NCI-H510A treated with DMSO at 0.1 percent for 48 hours (cell line): ENCODE measurements at regions not wholly inside any gene's neighbourhood (a gene's known extent, or its start where the extent isn't known, plus 50 kb on each side); places are given as distances from the start of the nearest gene placed in this dataset.

Experiments
- DNase-seq: peaks from one replicate; lab custom pipeline; 2025; lab: John Stamatoyannopoulos, UW

DNA sequence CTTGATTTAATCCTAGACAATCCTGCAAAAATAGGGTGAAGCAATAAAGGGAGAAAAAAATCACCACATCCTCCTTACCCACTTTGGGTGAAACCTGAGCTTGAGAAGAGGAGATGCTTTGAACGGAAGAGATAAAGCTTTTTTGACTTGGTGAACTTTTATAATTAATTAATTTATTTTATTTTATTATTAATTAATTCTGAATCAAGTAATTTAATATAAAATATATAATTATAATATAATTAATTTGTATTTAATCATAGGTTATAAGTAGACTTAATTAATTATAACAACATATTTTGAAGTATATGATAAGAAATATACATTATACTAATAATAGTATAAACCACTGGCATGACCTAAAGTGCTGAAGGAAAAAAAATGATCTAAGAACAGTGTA lies 2164.8 kb downstream of the LRRC4C start:
- no peak for DNase-seq

DNA sequence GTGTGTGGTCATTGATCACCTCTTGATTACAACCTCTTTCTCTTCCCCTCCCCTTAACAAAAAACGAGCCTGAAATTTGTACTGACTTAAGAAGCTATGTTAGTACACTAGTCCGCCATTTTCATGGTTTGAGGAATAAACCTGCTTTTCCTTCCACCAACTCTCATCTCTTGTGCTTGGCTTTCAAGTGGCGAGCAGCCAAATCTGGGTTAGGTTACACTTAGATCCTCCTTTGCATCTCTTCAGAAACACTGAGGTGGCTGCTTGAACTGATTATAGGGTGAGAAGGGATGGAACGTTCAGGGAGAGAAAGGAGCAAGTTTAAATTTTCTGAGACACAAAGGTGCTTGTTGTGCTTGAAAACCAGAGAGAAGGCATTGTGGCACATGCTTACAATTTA lies 2171.4 kb downstream of the LRRC4C start:
- no peak for DNase-seq

DNA sequence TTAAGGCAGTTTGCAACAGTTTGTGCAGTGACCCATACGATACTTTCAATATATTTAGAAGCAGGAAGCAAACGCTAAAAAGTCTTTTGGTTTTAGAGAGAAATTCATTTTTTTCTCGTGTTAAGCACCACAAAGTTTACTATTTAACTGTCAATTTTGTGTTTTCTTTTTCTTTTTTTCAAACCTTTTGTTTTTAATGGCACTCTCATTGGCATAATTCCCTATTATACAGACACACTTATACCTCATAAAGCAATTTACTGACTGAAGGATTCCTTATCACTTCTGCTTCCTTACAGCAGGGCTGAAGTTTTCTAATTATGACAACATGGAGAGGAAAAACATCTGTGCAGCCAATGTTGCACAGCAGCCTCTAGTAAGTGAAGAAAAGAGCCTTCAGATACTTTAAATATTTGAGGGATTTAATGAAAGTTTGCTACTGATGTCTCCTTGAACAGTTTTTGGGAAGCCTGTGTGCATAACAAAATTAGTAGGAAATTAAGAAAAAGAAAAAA lies 2191.2 kb downstream of the LRRC4C start:
- no peak for DNase-seq

DNA sequence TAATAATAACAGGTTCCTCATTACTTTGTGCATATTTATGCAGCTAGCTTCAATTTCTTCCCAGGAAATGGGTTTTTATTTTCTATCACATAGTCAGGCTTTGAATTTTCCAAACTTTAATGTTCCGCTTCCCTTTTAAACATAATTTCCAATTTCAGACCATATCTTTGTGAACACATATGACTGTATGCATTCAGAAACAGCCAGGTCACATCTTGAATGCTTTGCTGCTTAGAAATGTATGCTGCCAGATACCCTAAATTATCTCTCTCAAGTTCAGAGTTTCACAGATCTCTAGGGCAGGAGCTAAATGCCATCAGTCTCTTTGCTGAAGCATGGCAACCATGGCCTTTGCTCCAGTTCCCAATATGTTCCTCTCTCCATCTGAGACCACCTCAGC lies 2203.8 kb downstream of the LRRC4C start:
- DNase-seq, result no peak

DNA sequence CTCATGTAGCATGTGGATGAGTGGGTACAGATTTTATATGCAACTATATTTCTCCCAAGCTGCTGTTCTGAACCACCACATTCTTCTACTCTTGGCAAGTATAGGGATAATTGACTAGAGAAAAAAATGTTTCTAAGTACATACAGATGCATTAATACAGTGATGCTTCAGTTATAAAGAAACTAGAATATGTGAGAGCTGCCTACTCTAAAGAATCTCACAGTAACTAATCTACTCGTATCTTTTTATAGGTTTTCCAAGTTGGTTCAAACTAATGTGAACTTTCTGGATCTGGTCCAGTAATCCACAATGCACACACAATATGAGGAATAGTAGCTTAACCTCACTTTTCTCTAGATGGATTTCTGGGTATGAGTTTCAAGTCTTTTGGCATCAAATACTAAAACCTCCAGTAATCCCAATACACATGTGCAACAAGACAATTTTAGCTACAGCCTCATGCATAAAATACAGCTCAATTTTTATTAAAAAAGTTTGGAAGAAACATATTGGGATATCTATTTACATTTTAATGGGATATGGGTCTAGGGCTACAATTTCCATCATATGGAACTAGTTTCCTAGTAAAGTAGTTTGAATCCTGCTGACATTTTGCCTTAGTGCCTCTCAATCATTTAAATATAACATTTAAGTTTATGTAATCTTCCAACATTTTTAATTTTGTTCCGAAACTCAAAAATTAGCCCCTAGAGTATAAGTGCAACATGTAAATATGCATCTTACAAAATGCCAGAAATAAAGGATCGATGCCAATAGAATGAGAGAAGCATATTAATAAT lies 2209.7 kb downstream of the LRRC4C start:
- DNase-seq, result no peak

DNA sequence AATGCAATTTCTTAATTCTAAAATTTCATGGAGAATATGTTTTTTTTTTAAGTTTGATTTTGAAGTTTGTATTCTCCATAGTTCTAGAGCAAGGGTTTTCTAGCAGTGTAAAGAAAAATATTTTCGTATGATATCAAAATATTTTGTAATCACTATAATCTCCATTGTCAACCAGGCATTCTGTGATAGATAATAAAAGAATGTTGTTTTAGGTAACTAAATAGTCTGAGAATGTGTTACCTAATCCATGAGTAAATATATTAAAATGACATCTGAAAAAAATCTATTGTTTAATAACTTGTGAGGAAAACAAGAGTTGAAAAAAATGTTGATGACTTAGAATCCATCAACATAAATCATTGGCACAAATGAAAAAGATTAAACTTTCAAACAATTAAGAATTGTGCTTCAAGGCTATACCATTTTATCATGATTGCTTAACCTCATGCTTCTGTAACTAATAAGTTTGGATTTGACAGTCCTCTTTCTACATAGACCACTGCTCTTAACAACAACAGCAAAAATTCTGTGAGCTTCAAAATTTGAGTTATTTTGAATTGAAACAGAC lies 2211.8 kb downstream of the LRRC4C start:
- DNase-seq, result no peak

DNA sequence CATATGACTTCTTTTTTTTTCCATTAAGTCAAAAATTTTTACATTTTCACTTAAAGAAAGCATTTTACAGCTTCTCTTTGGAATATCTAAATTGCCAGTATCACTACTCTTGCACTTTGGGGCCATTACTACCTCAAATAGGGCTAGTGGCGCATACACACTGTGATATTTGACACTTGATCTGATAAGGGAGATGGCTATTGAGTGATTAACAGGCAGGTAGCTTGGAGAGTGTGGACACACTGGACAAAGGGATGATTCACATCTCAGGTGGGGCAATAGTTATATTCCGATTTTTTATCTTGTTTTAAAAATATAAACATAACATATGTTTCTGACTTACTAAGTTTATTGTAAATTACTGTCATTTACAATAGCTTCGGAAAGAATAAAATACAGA lies 2219.9 kb downstream of the LRRC4C start:
- no peak for DNase-seq

DNA sequence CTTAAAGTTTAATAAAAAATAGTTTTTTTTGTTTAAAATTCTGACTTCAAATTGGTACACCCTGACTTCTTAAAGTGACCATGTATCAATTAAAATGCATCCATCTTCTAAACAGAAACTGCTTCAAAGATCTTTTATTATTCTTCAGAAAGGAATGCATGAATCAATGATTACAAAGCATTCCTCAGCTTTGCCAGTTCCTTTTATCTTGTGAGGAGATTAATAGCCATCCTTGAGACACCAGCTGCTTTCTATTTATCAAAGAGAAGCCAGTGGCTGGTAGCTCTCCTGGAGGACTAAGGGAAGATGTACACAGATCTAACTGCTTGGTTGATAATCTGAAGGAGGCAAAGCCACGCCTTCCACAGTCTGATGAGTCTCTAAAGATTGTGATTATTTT lies 2222.5 kb downstream of the LRRC4C start:
- no peak for DNase-seq

DNA sequence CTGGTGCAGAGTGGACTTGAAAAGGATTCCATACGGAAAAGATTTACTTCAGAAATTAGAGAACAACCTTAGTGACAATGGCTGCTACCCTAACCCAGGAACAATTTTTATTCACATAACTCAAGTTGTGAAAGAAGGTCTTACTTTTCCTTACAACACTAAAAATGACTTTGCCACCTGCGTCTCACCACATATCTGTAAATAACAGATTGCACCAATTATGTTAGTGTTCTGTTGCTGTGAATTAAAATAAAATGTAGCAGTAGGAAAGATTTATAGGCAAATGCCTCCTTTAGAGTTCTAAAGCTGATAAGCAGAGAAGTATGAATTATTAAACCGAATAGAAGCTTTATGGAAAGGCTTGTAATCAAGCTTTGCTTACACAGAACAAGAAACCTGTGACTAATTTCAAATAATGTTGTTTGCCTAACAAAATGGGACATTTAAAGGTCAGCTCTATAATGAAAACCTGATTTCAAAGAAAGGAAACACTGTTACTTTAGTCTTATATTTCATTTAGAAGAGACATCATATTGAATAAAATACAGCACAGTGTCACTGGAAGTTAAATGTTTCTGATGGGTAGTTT lies 2237.8 kb downstream of the LRRC4C start:
- DNase-seq, result no peak

DNA sequence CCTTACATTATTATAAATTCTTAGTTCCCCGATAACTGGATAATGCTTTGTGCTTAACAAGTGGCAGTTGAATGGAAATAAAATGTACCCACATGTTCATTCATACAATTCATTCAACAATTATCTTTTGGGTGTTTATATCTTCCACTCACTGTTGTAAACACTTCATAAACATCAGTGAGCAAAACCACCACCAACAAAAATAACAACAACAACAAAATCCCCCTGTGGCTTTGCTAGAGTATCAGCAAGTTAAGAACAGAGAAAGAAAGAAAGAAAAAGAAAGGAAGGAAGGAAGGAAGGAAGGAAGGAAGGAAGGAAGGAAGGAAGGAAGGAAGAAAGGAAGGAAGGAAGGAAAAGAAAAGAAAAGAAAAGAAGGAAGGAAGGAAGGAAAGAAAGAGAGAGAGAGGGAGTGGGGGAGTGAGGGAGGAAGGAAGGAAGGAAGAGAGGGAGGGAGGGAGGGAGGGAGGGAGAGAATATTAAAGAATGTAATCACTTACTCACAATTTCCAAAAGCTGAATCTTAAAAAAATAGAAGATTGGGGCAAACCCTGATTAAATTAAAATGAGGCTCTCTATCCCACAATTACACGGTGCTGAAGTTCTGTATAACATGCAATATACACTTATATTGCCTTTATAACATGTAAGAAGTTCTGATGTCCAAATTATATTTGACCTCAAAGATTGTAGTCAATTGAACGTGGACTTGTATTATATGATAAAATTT lies 2238.8 kb downstream of the LRRC4C start:
- no peak for DNase-seq

DNA sequence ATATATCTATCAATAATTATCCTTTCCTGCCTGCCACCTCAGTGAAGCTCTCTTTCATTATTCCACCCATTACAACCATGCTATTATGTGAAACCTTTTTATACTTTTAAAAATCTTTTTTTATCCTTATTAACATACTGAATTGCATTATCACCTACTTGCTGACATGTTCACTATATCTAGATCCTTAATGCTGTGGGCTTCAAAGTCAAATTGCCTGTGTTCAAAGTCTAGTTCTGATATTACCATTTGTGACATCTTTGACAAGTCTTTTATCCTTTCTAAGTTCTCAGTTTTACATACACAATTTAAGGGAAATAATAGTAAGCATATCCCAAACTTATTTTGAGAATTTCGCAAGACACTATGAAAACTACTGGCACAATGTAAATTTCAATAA lies 2239.4 kb downstream of the LRRC4C start:
- no peak for DNase-seq

DNA sequence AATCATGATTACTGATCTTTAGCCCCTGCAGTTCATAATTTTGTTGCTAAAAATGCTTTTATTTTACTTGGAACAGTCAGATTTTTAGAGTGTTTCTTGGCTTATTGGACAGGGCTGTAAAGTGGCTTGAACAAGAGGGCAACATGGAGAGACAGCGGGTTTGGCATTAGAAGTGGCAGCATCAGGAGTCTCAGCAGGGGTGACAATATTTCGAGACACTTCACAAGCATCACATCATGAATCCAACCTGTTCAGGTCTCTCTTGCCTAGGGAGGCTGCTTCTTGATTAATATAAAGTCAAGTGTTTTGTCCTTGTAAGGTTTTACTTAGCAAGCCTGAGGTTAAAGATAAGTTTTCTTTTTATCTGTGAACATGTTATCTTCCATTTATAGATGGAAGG lies 2249.5 kb downstream of the LRRC4C start:
- DNase-seq, result no peak

DNA sequence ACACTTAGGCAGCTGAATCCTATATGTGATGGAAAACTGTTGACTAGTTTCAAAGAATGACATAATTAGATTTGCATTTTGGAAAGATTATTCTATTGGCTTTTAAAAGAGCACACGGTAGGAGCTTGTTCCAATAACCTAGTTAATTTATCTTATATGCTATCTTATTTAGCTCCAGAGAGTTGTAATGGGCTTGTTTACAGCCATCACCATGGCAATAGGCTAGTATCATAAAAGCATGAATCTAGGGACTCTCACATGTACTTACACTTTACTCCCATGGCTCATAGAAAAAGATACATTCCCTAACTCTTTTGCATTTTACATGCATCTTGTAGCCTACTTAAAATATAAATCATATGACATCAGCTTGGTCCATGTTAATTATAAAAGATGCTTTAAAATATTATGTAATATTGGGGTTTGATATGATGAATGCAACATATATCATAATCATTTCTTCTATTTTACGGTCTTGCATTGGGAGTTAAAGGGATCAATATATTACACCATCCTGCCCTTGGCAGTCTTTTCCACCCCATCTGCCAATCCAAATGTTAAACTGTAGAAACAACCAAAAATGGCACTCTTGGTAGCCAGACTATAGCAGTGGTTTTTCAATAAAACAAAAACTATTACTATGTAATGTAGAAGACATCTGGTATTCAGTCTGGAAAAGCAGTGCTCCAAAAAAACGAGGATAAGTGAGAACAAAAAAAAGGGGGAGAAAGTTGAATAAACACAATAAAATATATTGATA lies 2254.0 kb downstream of the LRRC4C start:
- no peak for DNase-seq

DNA sequence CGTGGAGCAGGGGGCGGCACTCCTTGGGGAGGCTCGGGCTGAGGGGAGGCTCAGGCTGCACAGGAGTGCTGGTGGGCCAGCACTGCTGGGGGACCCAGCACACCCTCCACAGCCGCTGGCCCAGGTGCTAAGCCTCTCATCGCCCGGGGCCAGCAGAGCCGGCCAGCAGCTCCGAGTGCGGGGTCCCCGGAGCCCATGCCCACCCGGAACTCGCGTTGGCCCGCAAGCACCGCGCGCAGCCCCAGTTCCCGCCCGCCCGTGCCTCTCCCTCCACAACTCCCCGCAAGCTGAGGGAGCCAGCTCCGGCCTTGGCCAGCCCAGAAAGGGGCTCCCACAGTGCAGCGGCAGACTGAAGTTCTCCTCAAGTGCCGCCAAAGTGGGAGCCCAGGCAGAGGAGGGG lies 2266.8 kb downstream of the LRRC4C start:
- no peak for DNase-seq

DNA sequence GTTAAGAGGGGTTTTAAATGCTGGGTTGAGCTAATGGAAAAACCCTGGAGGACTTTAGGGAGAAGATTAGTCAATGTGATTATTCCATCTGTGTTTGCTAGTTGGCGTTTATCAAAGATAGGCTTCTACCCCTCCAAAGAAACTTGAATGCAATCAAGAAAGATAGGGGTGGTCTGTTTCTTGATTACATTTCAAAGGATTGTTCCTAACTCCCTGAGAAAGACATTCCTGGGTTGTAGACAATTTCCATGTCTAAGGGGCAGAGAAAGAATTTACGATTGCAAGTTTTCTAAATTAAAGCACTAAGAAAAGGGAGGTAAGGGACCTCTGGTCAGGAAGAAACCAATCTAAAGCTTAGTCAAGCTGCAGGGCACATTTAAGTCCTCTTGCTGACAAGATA lies 2268.7 kb downstream of the LRRC4C start:
- no peak for DNase-seq

DNA sequence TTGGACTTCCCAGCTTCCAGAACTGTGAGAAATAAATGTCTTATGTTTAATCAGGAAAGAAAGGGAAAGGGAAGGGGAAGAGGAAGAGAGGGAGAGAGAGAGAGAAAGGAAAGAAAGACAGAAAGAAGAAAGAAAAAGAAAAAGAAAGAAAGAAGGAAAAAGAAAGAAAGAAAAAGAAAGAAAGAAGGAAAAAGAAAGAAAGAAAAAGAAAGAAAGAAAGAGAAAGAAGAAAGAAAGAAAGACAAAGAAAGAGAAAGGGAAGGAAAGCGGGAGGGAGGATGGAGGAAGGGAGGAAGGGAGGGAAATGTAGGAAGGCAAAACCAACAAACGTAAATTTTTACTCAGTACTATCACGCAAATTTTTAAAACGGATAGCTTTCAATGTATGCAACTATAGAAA lies 2281.8 kb downstream of the LRRC4C start:
- no peak for DNase-seq

DNA sequence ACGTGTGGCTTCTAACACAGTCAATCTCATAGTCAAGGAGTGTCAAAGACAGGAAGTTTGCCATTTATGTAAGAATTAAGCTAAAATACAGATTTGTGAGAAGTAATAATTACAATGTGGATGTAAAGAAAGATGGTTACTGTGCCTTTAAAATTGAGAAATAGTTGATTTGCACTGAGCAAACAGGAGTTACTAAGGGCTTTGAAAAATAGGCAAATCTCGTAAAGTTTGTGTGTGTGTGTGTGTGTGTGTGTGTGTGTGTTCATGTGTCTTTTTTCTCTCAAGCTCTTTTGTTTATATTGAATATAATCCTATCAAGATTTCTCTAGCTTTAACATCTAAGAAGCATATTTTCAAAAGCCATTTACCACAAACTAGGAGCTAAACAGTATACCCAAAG lies 2284.5 kb downstream of the LRRC4C start:
- no peak for DNase-seq

DNA sequence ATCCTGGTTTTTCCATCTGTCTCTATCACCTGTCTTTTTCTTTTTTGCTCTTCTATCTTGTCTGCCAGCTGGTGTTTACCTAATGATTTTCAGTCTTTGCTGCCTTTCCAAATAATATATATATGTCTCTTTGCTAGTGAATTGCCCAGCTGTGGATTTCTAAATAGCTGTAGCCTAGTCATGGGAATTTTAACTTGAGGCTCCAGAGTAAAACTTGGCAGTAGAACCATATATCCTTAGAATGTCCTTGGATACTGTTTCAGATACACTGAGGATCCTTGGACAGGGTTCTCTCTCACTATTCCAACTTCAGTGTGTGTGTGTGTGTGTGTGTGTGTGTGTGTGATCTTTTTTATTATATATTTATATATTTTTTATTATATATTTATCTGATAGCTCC lies 2285.3 kb downstream of the LRRC4C start:
- no peak for DNase-seq

DNA sequence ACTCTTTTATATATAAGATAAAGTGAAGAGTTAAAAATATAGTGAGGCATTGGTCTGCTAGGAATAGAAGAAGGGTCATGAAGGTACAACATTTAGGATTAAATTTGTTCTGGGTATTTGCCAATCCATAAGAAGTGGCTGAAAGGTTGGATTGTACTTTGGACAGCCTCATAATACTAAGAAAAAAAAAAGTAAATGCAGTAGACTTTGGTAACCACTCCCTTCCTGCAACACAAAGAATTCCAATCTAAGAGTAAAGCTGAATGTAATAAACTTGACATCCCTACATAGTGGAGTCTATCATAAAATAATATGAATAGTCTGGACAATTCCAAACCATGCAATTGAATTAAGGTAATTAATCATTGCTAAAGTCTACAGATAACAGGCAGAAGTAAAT lies 2294.4 kb downstream of the LRRC4C start:
- no peak for DNase-seq

DNA sequence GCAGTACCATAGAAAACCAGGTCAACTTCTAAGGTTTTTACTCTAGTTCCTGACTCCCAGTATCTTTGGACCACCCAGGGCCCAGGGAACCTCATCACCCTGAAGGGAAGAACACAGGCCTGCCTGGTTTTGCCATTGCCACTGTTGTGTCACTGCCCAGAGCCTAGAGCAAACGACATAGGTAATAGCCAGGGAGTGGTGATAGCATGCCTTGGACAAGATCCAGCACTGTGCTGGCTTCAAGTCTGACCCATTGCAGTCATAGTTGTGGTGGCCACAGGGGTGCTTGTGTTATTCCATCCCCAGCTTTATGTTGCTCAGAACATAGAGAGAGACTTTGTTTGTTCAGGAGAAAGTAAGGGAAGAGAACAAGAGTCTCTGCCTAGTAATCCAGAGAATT lies 2310.2 kb downstream of the LRRC4C start:
- DNase-seq, result no peak

DNA sequence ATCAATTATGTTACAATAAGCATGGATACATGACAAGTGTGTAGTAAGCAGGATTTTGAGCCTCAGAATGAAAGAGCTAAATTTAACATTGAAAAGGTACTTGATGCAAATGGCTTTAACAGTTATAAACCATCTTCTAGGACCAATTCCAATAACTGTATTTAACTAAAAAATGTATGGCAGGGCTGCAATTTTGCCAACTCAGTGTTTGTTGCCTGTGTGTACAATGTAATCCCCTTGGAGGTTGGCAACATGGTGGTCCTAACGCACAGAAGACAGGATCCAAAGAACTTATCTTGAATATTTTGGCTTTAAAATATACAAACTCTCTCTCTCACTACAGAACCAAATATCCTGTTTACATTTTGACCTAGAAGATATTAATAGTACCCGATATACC lies 2314.1 kb downstream of the LRRC4C start:
- no peak for DNase-seq
